ENCODE measurements at regions not wholly inside any gene's neighbourhood (a gene's known extent, or its start where the extent isn't known, plus 50 kb on each side); places are given as distances from the start of the nearest gene placed in this dataset.

DNA sequence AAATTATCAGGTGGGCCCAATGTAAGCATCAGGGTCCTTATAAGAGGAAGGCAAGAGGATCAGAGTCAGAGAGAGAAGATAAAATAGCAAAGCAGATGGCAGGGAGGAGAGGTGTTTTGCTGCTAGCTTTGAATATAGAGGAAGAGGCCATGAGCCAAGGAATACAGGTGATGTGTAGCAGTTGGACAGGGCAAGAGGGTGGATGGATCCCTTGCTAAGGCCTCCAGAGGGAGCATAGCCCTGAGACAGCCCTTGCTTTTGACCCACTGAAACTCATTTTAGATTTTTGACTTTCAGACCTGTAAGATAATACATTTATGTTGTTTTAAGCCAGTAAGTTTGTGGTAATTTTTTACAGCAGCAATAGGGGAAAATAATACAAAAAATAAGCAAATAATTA, 116.6 kb upstream of the PARD3B start:
- Mint-ChIP-seq H3K27ac (no peak overlapping the region), H3K36me3 (ENCODE audit: low read depth) (no peaks in the 10 kb centered on the region)

DNA sequence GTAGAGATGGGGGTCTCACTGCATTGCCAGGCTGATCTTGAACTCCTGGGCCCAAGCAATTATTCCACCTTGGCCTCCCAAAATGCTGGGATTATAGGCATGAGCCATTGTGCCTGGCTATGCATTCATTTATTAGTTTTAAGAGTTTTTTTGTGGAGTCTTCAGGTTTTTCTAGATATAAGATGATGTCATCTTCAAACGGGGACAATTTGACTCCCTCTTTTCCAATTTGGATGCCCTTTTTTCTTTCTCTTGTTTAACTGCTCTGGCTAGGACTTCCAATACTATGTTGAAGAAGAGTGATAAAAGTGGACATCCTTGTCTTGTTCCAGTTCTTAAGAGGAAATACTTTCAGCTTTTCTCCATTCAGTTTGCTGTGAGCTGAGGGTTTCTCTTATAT, 113.7 kb upstream of the PARD3B start:
- no peak overlapping the region for H3K27ac Mint-ChIP-seq
- no peak overlapping the region for H3K4me3 Mint-ChIP-seq
- H3K4me1 Mint-ChIP-seq (ENCODE audit: low read depth), result no peaks in the 10 kb centered on the region
- DNase-seq (ENCODE audit: low spot score), result no peak
- H3K36me3 Mint-ChIP-seq (ENCODE audit: low read depth), result no peaks in the 10 kb centered on the region
- peaks cover 9% of the 10 kb centered on the region for H3K9me3 Mint-ChIP-seq
- H3K27me3 Mint-ChIP-seq (ENCODE audit: low read depth), result peaks cover 5% of the 10 kb centered on the region

More for the DNA sequence above, 116.6 kb upstream of the PARD3B start:
- no peaks in the 10 kb centered on the region for H3K4me1 Mint-ChIP-seq (ENCODE audit: low read depth)
- H3K9me3 Mint-ChIP-seq, result peaks cover 9% of the 10 kb centered on the region
- peaks cover 18% of the 10 kb centered on the region for H3K27me3 Mint-ChIP-seq (ENCODE audit: low read depth)
- DNase-seq (ENCODE audit: low spot score), result no peak
- H3K4me3 Mint-ChIP-seq, result no peak overlapping the region

DNA sequence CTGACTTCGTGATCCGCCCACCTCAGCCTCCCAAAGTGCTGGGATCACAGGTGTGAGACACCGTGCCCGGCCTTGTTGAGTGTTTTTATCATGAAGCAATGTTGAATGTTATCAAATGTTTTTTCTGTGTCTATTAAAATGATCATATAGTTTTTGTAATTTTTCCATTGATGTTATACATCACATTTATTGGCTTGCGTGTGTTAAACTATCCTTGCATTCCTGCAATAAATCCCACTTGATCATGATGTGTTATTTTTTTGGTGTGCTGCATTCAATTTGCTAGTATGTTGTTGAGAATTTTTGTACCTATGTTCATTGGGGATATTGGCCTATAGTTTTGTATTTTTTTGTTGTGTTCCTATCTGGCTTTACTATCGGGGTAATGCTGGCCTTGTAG, 113.1 kb upstream of the PARD3B start:
- DNase-seq (ENCODE audit: low spot score), result no peak
- Mint-ChIP-seq H3K4me3 (no peak overlapping the region), H3K36me3 (ENCODE audit: low read depth) (no peaks in the 10 kb centered on the region), H3K4me1 (ENCODE audit: low read depth) (no peaks in the 10 kb centered on the region), H3K27me3 (ENCODE audit: low read depth) (peaks cover 2% of the 10 kb centered on the region), H3K27ac (no peak overlapping the region), H3K9me3 (peaks cover 9% of the 10 kb centered on the region)

DNA sequence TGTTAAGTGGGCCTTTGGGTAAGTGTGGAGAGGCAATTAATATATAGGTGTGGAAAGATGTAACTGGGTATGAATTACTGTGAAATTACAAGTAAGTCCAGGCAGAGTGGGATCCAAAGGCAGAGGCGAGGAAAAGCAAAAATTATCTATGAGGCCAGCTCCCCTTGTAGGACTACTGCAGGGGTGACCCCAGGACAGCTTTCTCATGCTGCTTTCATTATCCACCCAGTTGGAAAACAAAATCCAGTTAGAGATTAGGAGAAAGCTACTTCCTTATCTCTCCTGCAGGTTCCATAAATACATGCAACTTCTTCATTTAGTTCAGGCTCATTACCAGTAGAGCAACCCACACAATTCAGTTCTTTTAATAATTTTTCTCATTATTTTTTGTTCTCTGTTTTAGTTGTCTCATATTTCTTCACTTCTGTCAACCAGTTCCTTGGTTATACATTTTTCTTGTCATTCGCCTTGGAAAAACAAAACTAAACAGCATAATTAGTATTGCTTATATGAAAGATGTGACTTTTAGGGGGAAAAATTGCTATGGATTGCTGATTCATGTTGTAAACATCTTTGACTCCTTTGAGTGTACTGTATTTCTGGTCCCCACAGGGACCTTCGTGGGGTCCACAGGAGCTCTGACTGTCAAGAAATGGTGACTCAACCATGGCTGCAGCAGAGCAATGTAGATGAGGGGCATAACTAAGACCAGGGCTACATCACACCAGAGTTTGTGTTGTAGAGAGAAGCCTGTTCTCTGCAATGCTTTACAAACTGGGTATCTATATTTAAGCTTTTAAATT, 110.4 kb upstream of the PARD3B start:
- Mint-ChIP-seq H3K36me3 (ENCODE audit: low read depth) (no peaks in the 10 kb centered on the region), H3K4me3 (no peak overlapping the region), H3K4me1 (ENCODE audit: low read depth) (no peaks in the 10 kb centered on the region), H3K9me3 (peaks cover 9% of the 10 kb centered on the region), H3K27ac (no peak overlapping the region), H3K27me3 (ENCODE audit: low read depth) (peaks cover 2% of the 10 kb centered on the region)
- DNase-seq (ENCODE audit: low spot score), result no peak

DNA sequence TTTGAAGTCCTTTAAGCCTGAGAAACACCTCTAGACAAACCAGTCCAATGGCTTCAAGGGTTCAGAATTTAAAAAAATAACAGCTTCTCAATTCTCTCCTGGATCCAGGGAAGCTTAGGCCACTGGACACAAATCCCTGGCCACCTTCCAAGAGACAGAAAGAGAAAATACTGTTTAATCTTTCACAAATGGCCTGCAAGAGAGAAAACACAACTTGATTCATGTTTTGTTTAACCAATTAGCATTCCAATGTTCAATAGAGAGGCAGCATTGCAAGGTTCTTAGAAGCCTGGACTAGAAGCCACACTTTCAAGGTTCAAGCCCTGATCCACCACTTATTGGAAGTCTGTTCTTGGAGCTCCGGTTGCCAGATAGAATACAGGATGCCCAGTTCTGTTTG, 109.0 kb upstream of the PARD3B start:
- Mint-ChIP-seq H3K36me3 (ENCODE audit: low read depth) (no peaks in the 10 kb centered on the region), H3K4me3 (no peak overlapping the region), H3K4me1 (ENCODE audit: low read depth) (no peaks in the 10 kb centered on the region)

DNA sequence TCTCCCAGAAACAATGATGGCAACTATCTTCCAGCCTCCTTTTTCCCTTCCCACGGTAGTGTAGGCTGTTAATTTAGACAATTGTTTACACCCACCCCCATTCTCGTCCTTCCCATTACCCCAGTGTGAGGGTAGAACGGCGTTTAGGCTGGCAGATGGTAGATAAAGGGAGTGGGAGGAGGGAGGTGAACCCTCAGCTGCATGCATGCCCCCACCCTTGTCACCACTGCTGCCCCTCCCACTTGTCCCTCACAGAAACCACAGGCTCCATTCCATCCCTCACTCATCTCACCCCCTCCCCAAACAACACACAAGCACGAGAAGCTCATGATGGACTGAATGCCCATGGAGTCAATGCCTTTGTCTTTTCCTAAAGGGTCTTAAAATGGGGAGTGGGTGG, 107.9 kb upstream of the PARD3B start:
- Mint-ChIP-seq H3K4me3 (no peak overlapping the region), H3K4me1 (ENCODE audit: low read depth) (no peaks in the 10 kb centered on the region), H3K27ac (no peak overlapping the region), H3K36me3 (ENCODE audit: low read depth) (no peaks in the 10 kb centered on the region), H3K27me3 (ENCODE audit: low read depth) (peaks cover 2% of the 10 kb centered on the region), H3K9me3 (peaks cover 6% of the 10 kb centered on the region)
- no peak for DNase-seq (ENCODE audit: low spot score)

More for the DNA sequence above, 109.0 kb upstream of the PARD3B start:
- H3K27me3 Mint-ChIP-seq (ENCODE audit: low read depth), result peaks cover 2% of the 10 kb centered on the region
- DNase-seq (ENCODE audit: low spot score), result no peak
- H3K9me3 Mint-ChIP-seq, result peaks cover 9% of the 10 kb centered on the region
- no peak overlapping the region for H3K27ac Mint-ChIP-seq

DNA sequence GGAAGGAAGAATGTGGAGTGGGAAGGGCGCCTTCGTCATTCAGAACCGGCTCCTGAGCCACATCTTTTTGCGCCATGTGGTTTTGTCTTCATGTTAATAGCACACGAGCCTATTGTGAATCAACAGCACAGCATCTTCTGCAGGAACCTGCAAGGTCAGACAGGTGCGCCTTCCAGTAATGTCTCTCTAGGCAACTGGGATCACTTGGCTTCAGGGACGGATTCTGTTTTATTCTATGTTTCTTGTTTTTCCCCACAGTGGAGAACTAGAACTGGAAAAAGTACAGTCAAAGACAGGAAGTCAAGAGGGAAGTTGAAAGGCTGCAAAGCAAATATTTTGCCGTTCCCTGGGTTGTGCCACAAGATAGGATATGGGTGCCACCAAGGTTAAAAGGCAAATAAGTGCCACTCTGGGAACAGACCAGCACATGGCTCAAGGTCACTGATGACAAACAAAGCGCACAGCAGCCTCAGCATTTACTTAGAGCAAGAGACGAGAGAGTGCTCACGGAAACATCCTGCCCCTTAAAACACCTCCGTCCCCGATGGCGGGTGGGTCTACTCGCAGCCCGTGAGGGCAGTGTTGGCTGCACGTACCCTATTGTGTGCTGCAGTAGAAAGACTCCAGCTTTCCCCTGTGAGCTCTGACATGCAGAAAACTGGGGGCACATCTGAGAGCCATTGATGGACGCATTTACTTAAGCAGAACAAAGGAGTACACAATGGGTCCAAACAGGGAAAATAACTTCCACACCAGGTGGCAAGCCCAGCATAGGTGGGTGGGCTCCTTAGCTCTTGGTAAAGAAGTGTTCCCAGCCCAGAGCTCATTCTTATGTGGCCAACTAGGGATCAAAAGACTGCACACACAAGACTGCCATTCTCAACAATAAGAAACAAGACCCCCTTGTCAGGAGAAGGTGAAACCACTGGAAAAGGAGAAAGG, 107.2 kb upstream of the PARD3B start:
- Mint-ChIP-seq H3K9me3 (no peaks in the 10 kb centered on the region), H3K27ac (no peak overlapping the region), H3K36me3 (ENCODE audit: low read depth) (no peaks in the 10 kb centered on the region), H3K4me3 (no peak overlapping the region), H3K27me3 (ENCODE audit: low read depth) (peaks cover 2% of the 10 kb centered on the region), H3K4me1 (ENCODE audit: low read depth) (no peaks in the 10 kb centered on the region)
- no peak for DNase-seq (ENCODE audit: low spot score)

DNA sequence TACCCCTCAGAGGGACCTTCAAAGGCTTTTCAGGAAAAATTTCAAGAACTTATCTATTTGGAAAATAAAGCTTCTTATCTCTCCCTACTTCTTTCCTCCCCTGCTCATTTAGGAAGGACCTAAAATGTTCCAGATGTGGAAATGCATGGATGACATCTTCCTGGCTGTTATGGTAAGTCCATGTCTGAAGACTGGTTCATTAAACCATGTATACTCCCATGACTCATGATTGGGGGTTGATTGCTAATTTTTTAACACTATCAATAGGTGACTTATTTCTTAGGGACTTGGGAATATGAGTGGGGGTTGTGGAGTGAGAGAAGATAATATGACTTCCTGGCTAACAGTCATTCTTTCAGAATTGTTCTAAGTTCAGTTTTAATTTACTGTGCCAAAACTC, 104.0 kb upstream of the PARD3B start:
- no peaks in the 10 kb centered on the region for H3K9me3 Mint-ChIP-seq
- H3K36me3 Mint-ChIP-seq (ENCODE audit: low read depth), result no peaks in the 10 kb centered on the region
- H3K27me3 Mint-ChIP-seq (ENCODE audit: low read depth), result peaks cover 3% of the 10 kb centered on the region
- H3K4me1 Mint-ChIP-seq (ENCODE audit: low read depth), result no peaks in the 10 kb centered on the region
- H3K27ac Mint-ChIP-seq, result no peak overlapping the region
- no peak for DNase-seq (ENCODE audit: low spot score)
- no peak overlapping the region for H3K4me3 Mint-ChIP-seq

DNA sequence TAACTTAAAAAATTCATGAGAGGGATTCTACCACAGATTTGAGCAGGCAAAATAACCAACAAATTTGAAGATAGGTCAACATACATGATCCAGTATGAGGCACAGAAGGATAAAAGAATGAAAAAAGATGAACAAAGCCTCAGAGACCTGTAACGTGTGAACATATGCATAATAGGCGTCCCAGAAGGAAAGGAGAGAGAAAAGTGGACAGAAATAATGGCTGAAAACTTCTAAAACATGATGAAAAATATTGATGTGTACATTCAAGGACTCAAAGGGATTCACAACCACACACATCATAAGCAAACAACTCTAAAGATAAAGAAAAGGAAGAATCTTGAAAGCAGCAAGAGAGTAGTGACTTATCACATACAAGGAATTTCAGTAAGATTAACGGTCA, 100.1 kb upstream of the PARD3B start:
- Mint-ChIP-seq H3K36me3 (ENCODE audit: low read depth) (no peaks in the 10 kb centered on the region), H3K9me3 (no peaks in the 10 kb centered on the region), H3K4me3 (no peak overlapping the region), H3K27ac (no peak overlapping the region), H3K4me1 (ENCODE audit: low read depth) (no peaks in the 10 kb centered on the region), H3K27me3 (ENCODE audit: low read depth) (peaks cover 14% of the 10 kb centered on the region)
- no peak for DNase-seq (ENCODE audit: low spot score)

DNA sequence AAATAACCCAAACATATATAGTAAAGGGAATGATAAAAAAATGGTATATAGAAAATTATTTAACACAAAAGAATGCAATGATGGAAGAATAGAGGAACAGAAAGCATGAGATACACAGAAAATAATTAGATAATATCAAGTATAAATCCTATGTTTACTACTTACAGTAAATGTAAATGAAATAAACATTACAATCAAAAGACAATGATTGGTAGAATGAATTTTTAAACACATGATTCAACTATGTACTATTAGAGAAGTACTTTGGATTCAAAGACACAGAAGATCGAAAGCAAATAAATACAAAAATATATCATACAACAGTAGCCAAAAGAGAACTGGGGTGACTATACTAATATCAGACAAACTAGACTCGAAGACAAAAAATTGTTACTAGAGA, 97.6 kb upstream of the PARD3B start:
- H3K9me3 Mint-ChIP-seq, result no peaks in the 10 kb centered on the region
- H3K4me1 Mint-ChIP-seq (ENCODE audit: low read depth), result no peaks in the 10 kb centered on the region
- H3K27ac Mint-ChIP-seq, result no peak overlapping the region
- DNase-seq (ENCODE audit: low spot score), result no peak
- H3K4me3 Mint-ChIP-seq, result no peak overlapping the region
- peaks cover 21% of the 10 kb centered on the region for H3K27me3 Mint-ChIP-seq (ENCODE audit: low read depth)
- no peaks in the 10 kb centered on the region for H3K36me3 Mint-ChIP-seq (ENCODE audit: low read depth)

DNA sequence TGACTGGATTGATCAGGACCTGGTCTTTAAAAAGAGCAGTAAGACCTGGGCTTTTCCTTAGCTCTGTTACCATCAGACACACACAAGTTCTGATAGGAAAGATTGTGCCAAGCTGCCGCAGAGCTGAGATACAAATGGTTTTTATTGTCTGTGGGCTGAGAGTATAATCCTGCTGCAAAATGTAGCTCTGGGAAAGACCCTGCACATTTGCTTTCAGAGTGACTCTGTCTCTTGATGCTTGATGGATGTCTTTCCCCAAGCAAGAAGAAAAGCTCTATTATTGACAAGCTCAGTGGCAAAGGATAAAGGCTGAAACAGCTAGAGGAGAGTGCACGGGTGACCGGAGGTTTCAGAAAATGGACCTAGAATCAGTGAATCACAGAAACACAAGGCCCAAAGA, 95.3 kb upstream of the PARD3B start:
- no peaks in the 10 kb centered on the region for H3K4me1 Mint-ChIP-seq (ENCODE audit: low read depth)
- no peaks in the 10 kb centered on the region for H3K9me3 Mint-ChIP-seq
- H3K36me3 Mint-ChIP-seq (ENCODE audit: low read depth), result no peaks in the 10 kb centered on the region
- peaks cover 23% of the 10 kb centered on the region for H3K27me3 Mint-ChIP-seq (ENCODE audit: low read depth)
- no peak for DNase-seq (ENCODE audit: low spot score)
- no peak overlapping the region for H3K27ac Mint-ChIP-seq
- no peak overlapping the region for H3K4me3 Mint-ChIP-seq

DNA sequence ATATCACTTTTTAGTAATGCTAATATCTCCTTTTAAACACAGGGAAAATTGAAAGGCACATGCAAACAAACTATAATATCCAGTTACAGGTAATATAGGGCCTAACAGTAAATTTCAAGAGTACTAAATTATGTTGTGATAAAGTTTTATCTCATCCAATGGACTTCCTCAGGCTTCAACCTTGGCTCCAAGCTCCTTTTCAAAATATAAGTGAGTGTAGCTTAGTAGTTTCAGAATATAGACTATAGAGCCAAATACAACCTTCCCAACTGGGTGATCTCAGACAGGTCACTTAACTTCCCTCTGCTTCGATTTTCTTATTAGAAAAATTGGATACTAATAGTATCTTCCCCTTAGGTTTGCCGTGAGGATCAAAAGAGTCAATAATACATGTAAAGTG, 93.5 kb upstream of the PARD3B start:
- peaks cover 20% of the 10 kb centered on the region for H3K27me3 Mint-ChIP-seq (ENCODE audit: low read depth)
- H3K27ac Mint-ChIP-seq, result no peak overlapping the region
- H3K36me3 Mint-ChIP-seq (ENCODE audit: low read depth), result no peaks in the 10 kb centered on the region
- DNase-seq (ENCODE audit: low spot score), result no peak
- H3K9me3 Mint-ChIP-seq, result no peaks in the 10 kb centered on the region
- no peaks in the 10 kb centered on the region for H3K4me1 Mint-ChIP-seq (ENCODE audit: low read depth)
- no peak overlapping the region for H3K4me3 Mint-ChIP-seq

DNA sequence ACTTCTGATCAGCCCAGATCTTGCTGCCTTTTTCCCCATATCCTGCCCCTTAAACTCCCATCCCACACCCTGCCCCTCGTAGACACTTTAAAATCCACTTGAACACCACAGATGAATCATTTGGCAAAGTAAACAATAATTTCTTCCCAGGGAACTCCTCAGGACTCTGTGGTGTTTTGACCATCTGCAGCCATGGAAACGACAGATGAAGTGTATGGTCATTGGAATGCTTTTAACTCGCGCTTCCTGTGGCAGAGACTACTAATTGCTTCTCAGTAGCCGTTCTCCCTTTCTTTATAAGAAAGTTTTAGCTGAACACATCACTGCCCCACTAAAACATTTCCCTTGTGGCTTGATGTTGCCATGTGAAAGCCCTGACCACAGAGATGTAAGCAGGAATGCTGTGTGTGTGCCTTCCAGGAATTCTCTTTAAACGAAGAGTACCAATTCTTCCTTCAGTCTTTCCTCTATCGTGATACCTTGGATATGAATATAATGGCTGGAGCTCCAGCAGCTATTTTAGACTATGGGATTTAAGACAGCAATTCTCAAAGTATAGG, 92.7 kb upstream of the PARD3B start:
- Mint-ChIP-seq H3K4me1 (ENCODE audit: low read depth) (no peaks in the 10 kb centered on the region), H3K36me3 (ENCODE audit: low read depth) (no peaks in the 10 kb centered on the region), H3K27me3 (ENCODE audit: low read depth) (peaks cover 22% of the 10 kb centered on the region), H3K4me3 (no peak overlapping the region), H3K27ac (no peak overlapping the region), H3K9me3 (no peaks in the 10 kb centered on the region)
- no peak for DNase-seq (ENCODE audit: low spot score)

DNA sequence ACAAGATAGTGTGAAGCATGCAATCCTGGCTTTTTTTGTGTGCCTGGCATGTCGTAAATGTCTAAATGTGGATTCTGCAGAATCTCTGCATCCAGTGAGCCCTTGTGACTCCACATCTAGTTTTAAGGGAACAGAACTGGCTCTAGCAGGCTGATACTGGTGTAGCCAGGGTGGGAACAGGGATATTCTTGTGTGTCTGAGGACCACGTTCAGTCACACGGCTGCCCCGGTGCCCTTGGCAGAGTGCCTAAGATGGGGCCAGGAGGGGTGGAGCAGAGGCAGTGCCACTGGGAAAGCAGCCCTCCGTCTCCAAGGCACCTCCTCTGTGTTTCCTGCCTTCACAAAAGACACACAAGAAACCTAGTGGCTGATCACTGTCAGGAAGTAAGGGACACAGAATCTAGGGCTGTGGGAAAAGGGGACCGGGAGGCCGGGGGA, 91.5 kb upstream of the PARD3B start:
- Mint-ChIP-seq H3K36me3 (ENCODE audit: low read depth) (no peaks in the 10 kb centered on the region), H3K4me1 (ENCODE audit: low read depth) (no peaks in the 10 kb centered on the region), H3K4me3 (no peak overlapping the region), H3K9me3 (no peaks in the 10 kb centered on the region), H3K27ac (no peak overlapping the region), H3K27me3 (ENCODE audit: low read depth) (peaks cover 22% of the 10 kb centered on the region)
- DNase-seq (ENCODE audit: low spot score), result no peak

Data from T-helper 2 cell treated with Interferon-gamma antibody and Interleukin-4, amounts not matched to agents 5 μg/mL and 100 μg/mL, for 36 hours (primary cell).